ENCODE measurements at regions not wholly inside any gene's neighbourhood (a gene's known extent, or its start where the extent isn't known, plus 50 kb on each side); places are given as distances from the start of the nearest gene placed in this dataset.
"Not testable (repeated sequence)": the region's sequence is repeated elsewhere in the genome, so short reads cannot be mapped to it uniquely, and the experiment has no call there.

- DNase-seq (ENCODE audit: low spot score): no peak
Measured at GRCh38 chr2:150853263-150853662, 365.8 kb upstream of the RND3 start.

GRCh38 chr2:150850641-150851040 is 363.2 kb upstream of the RND3 start:
- DNase-seq (ENCODE audit: low spot score): no peak

- DNase-seq (ENCODE audit: low spot score): no peak
Measured at GRCh38 chr2:150847578-150847977, 360.1 kb upstream of the RND3 start.

GRCh38 chr2:150846691-150847090 is 359.2 kb upstream of the RND3 start:
- DNase-seq (ENCODE audit: low spot score): no peak

- no peak for DNase-seq (ENCODE audit: low spot score)
Measured at GRCh38 chr2:150832686-150833085, 345.2 kb upstream of the RND3 start.

- DNase-seq (ENCODE audit: low spot score): no peak
Measured at GRCh38 chr2:150824118-150824517, 336.7 kb upstream of the RND3 start.

- DNase-seq (ENCODE audit: low spot score): no peak
Measured at GRCh38 chr2:150817422-150817821, 330.0 kb upstream of the RND3 start.

GRCh38 chr2:150812664-150813367 is 325.3 kb upstream of the RND3 start:
- DNase-seq (ENCODE audit: low spot score): no peak

- no peak for DNase-seq (ENCODE audit: low spot score)
Measured at GRCh38 chr2:150812066-150812465, 324.6 kb upstream of the RND3 start.

- no peak for DNase-seq (ENCODE audit: low spot score)
Measured at GRCh38 chr2:150811259-150811855, 323.9 kb upstream of the RND3 start.

GRCh38 chr2:150809103-150809502 is 321.6 kb upstream of the RND3 start:
- DNase-seq (ENCODE audit: low spot score): no peak

- no peak for DNase-seq (ENCODE audit: low spot score)
Measured at GRCh38 chr2:150806336-150806735, 318.9 kb upstream of the RND3 start.

- DNase-seq (ENCODE audit: low spot score): no peak
Measured at GRCh38 chr2:150803689-150804398, 316.4 kb upstream of the RND3 start.

GRCh38 chr2:150802635-150803034 is 315.2 kb upstream of the RND3 start:
- no peak for DNase-seq (ENCODE audit: low spot score)

- DNase-seq (ENCODE audit: low spot score): not testable (repeated sequence)
Measured at GRCh38 chr2:150796236-150796635, 308.8 kb upstream of the RND3 start.

- no peak for DNase-seq (ENCODE audit: low spot score)
Measured at GRCh38 chr2:150792780-150793300, 305.4 kb upstream of the RND3 start.

- no peak for DNase-seq (ENCODE audit: low spot score)
Measured at GRCh38 chr2:150791567-150791966, 304.1 kb upstream of the RND3 start.

GRCh38 chr2:150789376-150789905 is 302.0 kb upstream of the RND3 start:
- DNase-seq (ENCODE audit: low spot score): no peak

- no peak for DNase-seq (ENCODE audit: low spot score)
Measured at GRCh38 chr2:150788426-150789140, 301.1 kb upstream of the RND3 start.

- DNase-seq (ENCODE audit: low spot score): no peak
Measured at GRCh38 chr2:150787353-150788093, 300.1 kb upstream of the RND3 start.

- DNase-seq (ENCODE audit: low spot score): no peak
Measured at GRCh38 chr2:150784389-150784788, 296.9 kb upstream of the RND3 start.

Measured in kidney capillary endothelial cell (primary cell).